Thyroid gland (tissue), 4 donors: ENCODE measurements at regions not wholly inside any gene's neighbourhood (a gene's known extent, or its start where the extent isn't known, plus 50 kb on each side); places are given as distances from the start of the nearest gene placed in this dataset.

Source experiments
- POLR2A ChIP-seq, 2 donors: fragments of 450-650 bp; IDR thresholded peaks; one replicate each; pipeline ENCODE4 v1.6.1; 2017; ENCODE audit warnings: antibody characterized with exemption in 2 of 2, mild to moderate bottlenecking in 2 of 2, moderate library complexity in 1 of 2
- TF ChIP-seq, protein P1 (sequence below), 6 experiments: fragments of 200-600 bp in 3 of 6; fragments of 450-650 bp in 3 of 6; sonication (generic) in 3 of 6; IDR thresholded peaks; one replicate each; pipeline ENCODE4 v1.5.1; 2016 to 2019; ENCODE audit warnings: antibody characterized with exemption in 6 of 6, mild to moderate bottlenecking in 2 of 6, inconsistent platforms in 1 of 6, moderate library complexity in 1 of 6

DNA sequence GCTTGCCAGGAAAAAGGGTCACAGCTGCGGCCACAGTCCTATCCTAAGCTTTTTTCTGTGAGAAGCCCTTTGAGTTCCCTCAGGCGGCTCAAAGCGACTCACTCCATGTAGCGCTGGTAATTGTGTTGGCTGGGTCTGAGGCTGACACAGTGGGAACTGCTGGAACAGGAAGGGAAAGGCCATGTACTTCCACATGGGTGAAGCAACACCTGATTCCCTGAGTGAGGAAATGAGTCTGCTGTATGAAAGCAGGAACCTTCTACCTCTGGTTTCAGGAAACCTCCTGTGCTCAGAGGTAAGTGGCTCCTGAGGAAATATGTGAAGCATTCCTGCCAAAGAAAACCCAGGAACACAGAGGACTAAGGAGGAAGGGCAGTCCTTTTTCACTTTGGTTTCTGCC is 734.6 kb upstream of the SORCS1 start:
- TF ChIP-seq, protein P1, sequence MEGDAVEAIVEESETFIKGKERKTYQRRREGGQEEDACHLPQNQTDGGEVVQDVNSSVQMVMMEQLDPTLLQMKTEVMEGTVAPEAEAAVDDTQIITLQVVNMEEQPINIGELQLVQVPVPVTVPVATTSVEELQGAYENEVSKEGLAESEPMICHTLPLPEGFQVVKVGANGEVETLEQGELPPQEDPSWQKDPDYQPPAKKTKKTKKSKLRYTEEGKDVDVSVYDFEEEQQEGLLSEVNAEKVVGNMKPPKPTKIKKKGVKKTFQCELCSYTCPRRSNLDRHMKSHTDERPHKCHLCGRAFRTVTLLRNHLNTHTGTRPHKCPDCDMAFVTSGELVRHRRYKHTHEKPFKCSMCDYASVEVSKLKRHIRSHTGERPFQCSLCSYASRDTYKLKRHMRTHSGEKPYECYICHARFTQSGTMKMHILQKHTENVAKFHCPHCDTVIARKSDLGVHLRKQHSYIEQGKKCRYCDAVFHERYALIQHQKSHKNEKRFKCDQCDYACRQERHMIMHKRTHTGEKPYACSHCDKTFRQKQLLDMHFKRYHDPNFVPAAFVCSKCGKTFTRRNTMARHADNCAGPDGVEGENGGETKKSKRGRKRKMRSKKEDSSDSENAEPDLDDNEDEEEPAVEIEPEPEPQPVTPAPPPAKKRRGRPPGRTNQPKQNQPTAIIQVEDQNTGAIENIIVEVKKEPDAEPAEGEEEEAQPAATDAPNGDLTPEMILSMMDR (IDR thresholded peaks at IDR 0.05): no peak
- TF ChIP-seq POLR2A (IDR thresholded peaks at IDR 0.05): no peak
